ENCODE measurements at regions not wholly inside any gene's neighbourhood (a gene's known extent, or its start where the extent isn't known, plus 50 kb on each side); places are given as distances from the start of the nearest gene placed in this dataset.

DNA sequence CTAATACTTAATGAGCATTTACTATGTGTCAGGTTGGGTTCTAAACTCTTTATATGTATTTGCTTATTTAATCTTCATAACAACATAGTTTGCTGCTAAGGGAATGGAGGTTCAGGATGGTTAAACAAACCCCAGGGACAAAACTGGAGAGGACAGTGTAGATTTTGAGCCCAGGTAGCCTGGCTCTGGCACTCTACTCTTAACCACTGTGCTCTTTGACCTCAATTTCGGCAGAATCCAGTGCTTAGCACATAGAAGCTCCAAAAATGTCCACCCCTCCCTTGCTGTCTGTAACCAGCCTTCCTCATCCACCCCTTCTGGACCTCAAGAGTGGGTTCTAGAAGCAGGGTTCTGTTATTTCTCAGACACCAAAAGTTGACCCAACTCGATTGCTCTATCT, 88.0 kb upstream of the SYT13 start:
- TF ChIP-seq POLR2AphosphoS5 (IDR thresholded peaks at IDR 0.05; ENCODE audit: low read depth, low read length) = no peak
- TF ChIP-seq TAF1 (IDR thresholded peaks at IDR 0.05; ENCODE audit: borderline replicate concordance, insufficient read depth, low read length) = no peak
- TF ChIP-seq SIN3A (IDR thresholded peaks at IDR 0.05; ENCODE audit: borderline replicate concordance, insufficient read depth, low read length) = no peak
- TF ChIP-seq, protein P1, sequence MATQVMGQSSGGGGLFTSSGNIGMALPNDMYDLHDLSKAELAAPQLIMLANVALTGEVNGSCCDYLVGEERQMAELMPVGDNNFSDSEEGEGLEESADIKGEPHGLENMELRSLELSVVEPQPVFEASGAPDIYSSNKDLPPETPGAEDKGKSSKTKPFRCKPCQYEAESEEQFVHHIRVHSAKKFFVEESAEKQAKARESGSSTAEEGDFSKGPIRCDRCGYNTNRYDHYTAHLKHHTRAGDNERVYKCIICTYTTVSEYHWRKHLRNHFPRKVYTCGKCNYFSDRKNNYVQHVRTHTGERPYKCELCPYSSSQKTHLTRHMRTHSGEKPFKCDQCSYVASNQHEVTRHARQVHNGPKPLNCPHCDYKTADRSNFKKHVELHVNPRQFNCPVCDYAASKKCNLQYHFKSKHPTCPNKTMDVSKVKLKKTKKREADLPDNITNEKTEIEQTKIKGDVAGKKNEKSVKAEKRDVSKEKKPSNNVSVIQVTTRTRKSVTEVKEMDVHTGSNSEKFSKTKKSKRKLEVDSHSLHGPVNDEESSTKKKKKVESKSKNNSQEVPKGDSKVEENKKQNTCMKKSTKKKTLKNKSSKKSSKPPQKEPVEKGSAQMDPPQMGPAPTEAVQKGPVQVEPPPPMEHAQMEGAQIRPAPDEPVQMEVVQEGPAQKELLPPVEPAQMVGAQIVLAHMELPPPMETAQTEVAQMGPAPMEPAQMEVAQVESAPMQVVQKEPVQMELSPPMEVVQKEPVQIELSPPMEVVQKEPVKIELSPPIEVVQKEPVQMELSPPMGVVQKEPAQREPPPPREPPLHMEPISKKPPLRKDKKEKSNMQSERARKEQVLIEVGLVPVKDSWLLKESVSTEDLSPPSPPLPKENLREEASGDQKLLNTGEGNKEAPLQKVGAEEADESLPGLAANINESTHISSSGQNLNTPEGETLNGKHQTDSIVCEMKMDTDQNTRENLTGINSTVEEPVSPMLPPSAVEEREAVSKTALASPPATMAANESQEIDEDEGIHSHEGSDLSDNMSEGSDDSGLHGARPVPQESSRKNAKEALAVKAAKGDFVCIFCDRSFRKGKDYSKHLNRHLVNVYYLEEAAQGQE (IDR thresholded peaks at IDR 0.05; ENCODE audit: insufficient read depth in 1 of 2, low read depth in 2 of 2, low read length in 2 of 2) = no peak
- no peak for TF ChIP-seq FOXP2 (optimal IDR thresholded peaks at IDR 0.05; ENCODE audit: borderline replicate concordance, extremely low read depth, extremely low read length, insufficient read depth)

DNA sequence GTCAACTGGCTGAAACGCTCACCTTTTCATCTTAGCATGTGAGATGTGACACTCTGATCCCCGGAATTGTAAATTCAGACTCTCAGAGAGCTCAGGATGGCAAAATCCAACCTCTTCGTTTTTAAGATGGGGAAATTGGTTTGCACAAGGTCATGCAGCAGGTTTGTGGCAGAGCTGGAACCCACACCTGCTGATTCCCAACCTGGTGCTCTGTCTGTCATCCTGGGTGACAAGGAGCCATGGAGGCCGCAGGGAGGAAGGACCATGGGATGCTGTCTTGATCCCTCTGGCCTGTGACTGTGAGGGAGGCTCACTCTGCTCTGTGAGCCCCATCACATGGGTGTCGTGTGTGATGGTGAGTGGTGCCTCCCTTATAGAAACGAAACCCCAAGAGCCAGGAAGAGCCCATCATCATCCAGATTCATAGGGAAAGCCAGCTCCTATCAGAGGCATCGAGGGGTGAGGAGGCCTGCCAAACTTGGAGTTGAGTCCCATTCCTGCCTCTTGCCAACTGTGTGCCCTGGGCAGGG, 87.4 kb upstream of the SYT13 start:
- TF ChIP-seq, protein P1 (IDR thresholded peaks at IDR 0.05; ENCODE audit: insufficient read depth in 1 of 2, low read depth in 2 of 2, low read length in 2 of 2) = no peak
- TF ChIP-seq FOXP2 (optimal IDR thresholded peaks at IDR 0.05; ENCODE audit: borderline replicate concordance, extremely low read depth, extremely low read length, insufficient read depth) (no peak), SIN3A (IDR thresholded peaks at IDR 0.05; ENCODE audit: borderline replicate concordance, insufficient read depth, low read length) (no peak), POLR2AphosphoS5 (IDR thresholded peaks at IDR 0.05; ENCODE audit: low read depth, low read length) (no peak), TAF1 (IDR thresholded peaks at IDR 0.05; ENCODE audit: borderline replicate concordance, insufficient read depth, low read length) (no peak)

DNA sequence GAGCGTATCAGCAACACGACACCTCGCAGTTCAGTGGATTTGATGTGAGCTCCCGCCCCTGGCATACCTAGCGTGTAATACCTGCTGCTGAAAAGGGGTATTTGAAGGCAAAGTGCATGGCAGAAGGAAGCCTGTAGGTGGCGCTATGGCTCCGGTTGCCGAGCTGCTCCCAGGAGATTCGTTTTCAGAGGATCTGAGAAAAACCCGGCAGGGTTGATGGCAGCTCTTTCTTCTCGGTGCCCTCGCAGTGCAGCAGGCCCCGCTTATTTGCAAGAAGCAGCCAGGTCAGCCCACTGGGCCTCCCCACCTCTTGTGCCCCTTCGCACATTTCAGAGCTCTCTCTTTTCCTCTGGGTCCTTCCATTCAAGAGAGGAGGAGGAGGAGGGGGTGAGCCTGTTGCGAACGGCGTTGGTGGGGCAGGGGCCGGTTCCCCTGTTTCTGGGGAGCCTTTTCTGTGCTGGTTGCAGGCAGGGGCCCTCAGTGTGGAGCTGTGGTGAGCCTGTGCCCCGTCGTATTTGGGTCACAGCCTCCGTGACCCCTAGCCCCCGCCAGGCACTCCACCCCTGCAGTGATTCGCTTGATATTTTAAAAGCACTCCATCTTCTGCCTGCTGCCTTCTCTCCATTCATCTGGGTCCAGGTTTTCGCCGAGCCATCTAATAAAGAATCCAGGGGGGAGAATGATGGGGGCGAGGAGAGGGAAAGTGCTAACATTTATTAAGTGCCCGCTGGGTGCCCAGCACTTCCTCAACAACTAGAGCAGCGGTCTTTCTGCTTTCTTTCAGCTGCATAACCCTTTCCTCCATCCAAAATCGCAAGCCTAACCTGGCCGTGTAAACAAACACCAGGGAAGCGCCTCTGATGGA, 85.3 kb upstream of the SYT13 start:
- no peak for TF ChIP-seq TAF1 (IDR thresholded peaks at IDR 0.05; ENCODE audit: borderline replicate concordance, insufficient read depth, low read length)
- TF ChIP-seq POLR2AphosphoS5 (IDR thresholded peaks at IDR 0.05; ENCODE audit: low read depth, low read length) = no peak
- TF ChIP-seq, protein P1 (IDR thresholded peaks at IDR 0.05; ENCODE audit: insufficient read depth in 1 of 2, low read depth in 2 of 2, low read length in 2 of 2) = no peak
- no peak for TF ChIP-seq FOXP2 (optimal IDR thresholded peaks at IDR 0.05; ENCODE audit: borderline replicate concordance, extremely low read depth, extremely low read length, insufficient read depth)
- TF ChIP-seq SIN3A (IDR thresholded peaks at IDR 0.05; ENCODE audit: borderline replicate concordance, insufficient read depth, low read length) = no peak

DNA sequence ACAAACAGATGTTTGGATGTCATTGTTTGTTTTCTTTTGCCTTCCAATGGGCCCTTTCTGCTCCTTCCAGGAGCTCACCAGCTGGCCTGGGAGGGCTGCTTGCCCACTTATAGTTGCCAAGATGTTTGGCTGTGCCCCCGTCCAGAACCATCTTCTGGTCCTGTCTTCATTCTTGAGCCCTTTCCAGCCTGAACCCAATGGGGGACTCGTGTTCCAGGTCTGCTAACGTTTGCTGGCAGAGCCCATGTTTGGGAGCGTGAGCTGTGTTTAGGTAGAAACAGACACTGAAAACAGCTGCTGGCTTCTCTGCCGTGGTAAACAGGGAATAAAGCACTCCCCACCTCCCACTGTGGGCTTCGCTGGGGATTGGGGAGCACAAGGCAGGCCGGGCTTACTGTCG, 83.2 kb upstream of the SYT13 start:
- TF ChIP-seq TAF1 (IDR thresholded peaks at IDR 0.05; ENCODE audit: borderline replicate concordance, insufficient read depth, low read length) = no peak
- TF ChIP-seq, protein P1 (IDR thresholded peaks at IDR 0.05; ENCODE audit: insufficient read depth in 1 of 2, low read depth in 2 of 2, low read length in 2 of 2) = no peak
